ENCODE measurements at regions not wholly inside any gene's neighbourhood (a gene's known extent, or its start where the extent isn't known, plus 50 kb on each side); places are given as distances from the start of the nearest gene placed in this dataset.

GRCh38 chr2:38509947-38510326 lies 92.8 kb downstream of the HNRNPLL start:
- DNase-seq: no peak

- peak; percentile 57 for DNase-seq
Measured at GRCh38 chr2:38509314-38509946, 93.3 kb downstream of the HNRNPLL start.

- DNase-seq: peak; percentile 60
Measured at GRCh38 chr2:38508311-38509039, 94.3 kb downstream of the HNRNPLL start.

- no peak for DNase-seq
Measured at GRCh38 chr2:38507712-38508111, 95.0 kb downstream of the HNRNPLL start.

- DNase-seq: no peak
Measured at GRCh38 chr2:38505779-38506178, 96.9 kb downstream of the HNRNPLL start.

- no peak for DNase-seq
Measured at GRCh38 chr2:38504169-38504568, 98.6 kb downstream of the HNRNPLL start.

- no peak for DNase-seq
Measured at GRCh38 chr2:38502107-38502506, 100.6 kb downstream of the HNRNPLL start.

GRCh38 chr2:38500283-38500634 lies 102.5 kb downstream of the HNRNPLL start:
- DNase-seq: no peak

GRCh38 chr2:38499548-38500282 lies 103.0 kb downstream of the HNRNPLL start:
- peak; percentile 45 for DNase-seq

GRCh38 chr2:38498045-38498481 lies 104.7 kb downstream of the HNRNPLL start:
- peak; percentile 89 for DNase-seq

GRCh38 chr2:38497670-38498037 lies 105.1 kb downstream of the HNRNPLL start:
- DNase-seq: no peak

GRCh38 chr2:38496927-38497669 lies 105.6 kb downstream of the HNRNPLL start:
- peak; percentile 7 for DNase-seq

GRCh38 chr2:38495880-38496279 lies 106.8 kb downstream of the HNRNPLL start:
- DNase-seq: no peak

- DNase-seq: peak; percentile 62
Measured at GRCh38 chr2:38494394-38494793, 108.3 kb downstream of the HNRNPLL start.

GRCh38 chr2:38492042-38492615 lies 110.6 kb downstream of the HNRNPLL start:
- no peak for DNase-seq

GRCh38 chr2:38491436-38491835 lies 111.3 kb downstream of the HNRNPLL start:
- DNase-seq: no peak

- no peak for DNase-seq
Measured at GRCh38 chr2:38489846-38490245, 112.8 kb upstream of the ATL2 start.

GRCh38 chr2:38487852-38488251 lies 110.8 kb upstream of the ATL2 start:
- no peak for DNase-seq

- no peak for DNase-seq
Measured at GRCh38 chr2:38486213-38487026, 109.3 kb upstream of the ATL2 start.

- no peak for DNase-seq
Measured at GRCh38 chr2:38485734-38486133, 108.7 kb upstream of the ATL2 start.

GRCh38 chr2:38484957-38485356 lies 107.9 kb upstream of the ATL2 start:
- no peak for DNase-seq
